H1 (cell line): ENCODE measurements at regions not wholly inside any gene's neighbourhood (a gene's known extent, or its start where the extent isn't known, plus 50 kb on each side); places are given as distances from the start of the nearest gene placed in this dataset.

Experiments
- POLR2A ChIP-seq, 2 experiments: IDR thresholded peaks; 1 replicate in 1 of 2; 2 replicates in 1 of 2; pipeline ENCODE4 v1.6.1; 2011; ENCODE audit warnings: low read depth in 2 of 2, low read length in 2 of 2, mild to moderate bottlenecking in 2 of 2; ENCODE audit errors: control extremely low read depth in 1 of 2
- RAD21 ChIP-seq, 2 experiments: IDR thresholded peaks in 1 of 2; conservative IDR thresholded peaks in 1 of 2; 2 replicates each; pipeline ENCODE4 v1.6.1; 2011; ENCODE audit warnings: low read depth in 2 of 2, low read length in 2 of 2, improper control_type of control experiment in 1 of 2, inconsistent platforms in 1 of 2, mild to moderate bottlenecking in 1 of 2, moderate library complexity in 1 of 2
- SAP30 ChIP-seq: fragments of 300-600 bp; sonication (generic); IDR thresholded peaks from 2 replicates; pipeline ENCODE4 v1.7.1; 2012; ENCODE audit warnings: low read length, moderate library complexity, mild to moderate bottlenecking, inconsistent platforms; ENCODE audit not compliant: insufficient read depth, insufficient replicate concordance
- SIN3A ChIP-seq, 2 experiments: IDR thresholded peaks in 1 of 2; conservative IDR thresholded peaks in 1 of 2; 2 replicates each; pipeline ENCODE4 v1.6.1; 2011 to 2012; ENCODE audit warnings: low read length in 2 of 2, improper control_type of control experiment in 1 of 2, low read depth in 1 of 2, mild to moderate bottlenecking in 1 of 2
- YY1 ChIP-seq: IDR thresholded peaks from 2 replicates; pipeline ENCODE4 v1.6.1; 2011; ENCODE audit warnings: low read depth, mild to moderate bottlenecking, low read length
- TF ChIP-seq, protein P1 (sequence below), 3 experiments: IDR thresholded peaks; 1 replicate in 2 of 3; 2 replicates in 1 of 3; pipeline versions ENCODE4 v1.5.1 to v1.6.1; 2011; ENCODE audit warnings: low read length in 3 of 3, mild to moderate bottlenecking in 3 of 3, inconsistent platforms in 2 of 3, low read depth in 1 of 3, moderate library complexity in 1 of 3; ENCODE audit not compliant: insufficient read depth in 1 of 3; ENCODE audit errors: control extremely low read depth in 1 of 3
- TF ChIP-seq, protein P2 (sequence below): IDR thresholded peaks from 2 replicates; pipeline ENCODE4 v1.6.1; 2011; ENCODE audit warnings: low read length, improper control_type of control experiment
- TF ChIP-seq, protein P3 (sequence below): IDR thresholded peaks from 2 replicates; pipeline ENCODE4 v1.6.1; 2012; ENCODE audit warnings: low read length, inconsistent platforms

DNA sequence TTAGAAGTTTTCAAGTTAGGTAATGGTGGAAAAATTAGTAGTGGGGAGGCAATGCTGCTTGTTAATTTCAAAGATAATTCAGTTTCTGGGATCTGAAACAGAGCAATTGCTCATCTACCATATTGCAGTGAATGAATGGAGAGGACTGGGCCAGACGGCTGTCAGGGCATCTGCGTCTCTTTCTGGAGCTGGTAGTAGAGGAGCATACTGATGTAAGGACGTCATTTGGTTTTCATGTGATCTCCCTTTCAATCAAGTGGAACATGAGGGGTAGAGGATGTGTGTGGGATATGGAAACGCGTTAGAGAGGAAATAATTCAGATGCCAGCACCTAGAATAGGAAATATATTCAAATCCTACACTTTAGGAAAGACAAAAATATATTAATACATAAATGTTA, 490.3 kb downstream of the ADCYAP1 start:
- TF ChIP-seq, protein P1, sequence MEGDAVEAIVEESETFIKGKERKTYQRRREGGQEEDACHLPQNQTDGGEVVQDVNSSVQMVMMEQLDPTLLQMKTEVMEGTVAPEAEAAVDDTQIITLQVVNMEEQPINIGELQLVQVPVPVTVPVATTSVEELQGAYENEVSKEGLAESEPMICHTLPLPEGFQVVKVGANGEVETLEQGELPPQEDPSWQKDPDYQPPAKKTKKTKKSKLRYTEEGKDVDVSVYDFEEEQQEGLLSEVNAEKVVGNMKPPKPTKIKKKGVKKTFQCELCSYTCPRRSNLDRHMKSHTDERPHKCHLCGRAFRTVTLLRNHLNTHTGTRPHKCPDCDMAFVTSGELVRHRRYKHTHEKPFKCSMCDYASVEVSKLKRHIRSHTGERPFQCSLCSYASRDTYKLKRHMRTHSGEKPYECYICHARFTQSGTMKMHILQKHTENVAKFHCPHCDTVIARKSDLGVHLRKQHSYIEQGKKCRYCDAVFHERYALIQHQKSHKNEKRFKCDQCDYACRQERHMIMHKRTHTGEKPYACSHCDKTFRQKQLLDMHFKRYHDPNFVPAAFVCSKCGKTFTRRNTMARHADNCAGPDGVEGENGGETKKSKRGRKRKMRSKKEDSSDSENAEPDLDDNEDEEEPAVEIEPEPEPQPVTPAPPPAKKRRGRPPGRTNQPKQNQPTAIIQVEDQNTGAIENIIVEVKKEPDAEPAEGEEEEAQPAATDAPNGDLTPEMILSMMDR (IDR thresholded peaks at IDR 0.05; ENCODE audit: control extremely low read depth in 1 of 3, insufficient read depth in 1 of 3, low read depth in 1 of 3, low read length in 3 of 3) = no peak
- TF ChIP-seq, protein P2, sequence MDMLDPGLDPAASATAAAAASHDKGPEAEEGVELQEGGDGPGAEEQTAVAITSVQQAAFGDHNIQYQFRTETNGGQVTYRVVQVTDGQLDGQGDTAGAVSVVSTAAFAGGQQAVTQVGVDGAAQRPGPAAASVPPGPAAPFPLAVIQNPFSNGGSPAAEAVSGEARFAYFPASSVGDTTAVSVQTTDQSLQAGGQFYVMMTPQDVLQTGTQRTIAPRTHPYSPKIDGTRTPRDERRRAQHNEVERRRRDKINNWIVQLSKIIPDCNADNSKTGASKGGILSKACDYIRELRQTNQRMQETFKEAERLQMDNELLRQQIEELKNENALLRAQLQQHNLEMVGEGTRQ = no peak
- no peak for TF ChIP-seq POLR2A (IDR thresholded peaks at IDR 0.05; ENCODE audit: control extremely low read depth in 1 of 2, low read depth in 2 of 2, low read length in 2 of 2)
- TF ChIP-seq, protein P3, sequence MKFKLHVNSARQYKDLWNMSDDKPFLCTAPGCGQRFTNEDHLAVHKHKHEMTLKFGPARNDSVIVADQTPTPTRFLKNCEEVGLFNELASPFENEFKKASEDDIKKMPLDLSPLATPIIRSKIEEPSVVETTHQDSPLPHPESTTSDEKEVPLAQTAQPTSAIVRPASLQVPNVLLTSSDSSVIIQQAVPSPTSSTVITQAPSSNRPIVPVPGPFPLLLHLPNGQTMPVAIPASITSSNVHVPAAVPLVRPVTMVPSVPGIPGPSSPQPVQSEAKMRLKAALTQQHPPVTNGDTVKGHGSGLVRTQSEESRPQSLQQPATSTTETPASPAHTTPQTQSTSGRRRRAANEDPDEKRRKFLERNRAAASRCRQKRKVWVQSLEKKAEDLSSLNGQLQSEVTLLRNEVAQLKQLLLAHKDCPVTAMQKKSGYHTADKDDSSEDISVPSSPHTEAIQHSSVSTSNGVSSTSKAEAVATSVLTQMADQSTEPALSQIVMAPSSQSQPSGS = no peak
- no peak for TF ChIP-seq RAD21 (IDR thresholded peaks at IDR 0.05 in 1 of 2, conservative IDR thresholded peaks at IDR 0.05 in 1 of 2; ENCODE audit: low read depth in 2 of 2, low read length in 2 of 2)
- no peak for TF ChIP-seq SIN3A (conservative IDR thresholded peaks at IDR 0.05 in 1 of 2, IDR thresholded peaks at IDR 0.05 in 1 of 2; ENCODE audit: low read depth in 1 of 2, low read length in 2 of 2)
- TF ChIP-seq SAP30 = no peak
- no peak for TF ChIP-seq YY1
